ENCODE measurements at regions not wholly inside any gene's neighbourhood (a gene's known extent, or its start where the extent isn't known, plus 50 kb on each side); places are given as distances from the start of the nearest gene placed in this dataset.

- no peak for TF ChIP-seq JUND (IDR thresholded peaks at IDR 0.05)
- no peak for TF ChIP-seq NR2F2 (IDR thresholded peaks at IDR 0.05)
- no peak for TF ChIP-seq ZBTB33 (IDR thresholded peaks at IDR 0.05)
- TF ChIP-seq FOXA1 (IDR thresholded peaks at IDR 0.05): no peak
- no peak for TF ChIP-seq HNF4A (conservative IDR thresholded peaks at IDR 0.05)
- TF ChIP-seq RAD21 (IDR thresholded peaks at IDR 0.05): no peak
- no peak for TF ChIP-seq RXRA (IDR thresholded peaks at IDR 0.05)
- TF ChIP-seq EGR1 (IDR thresholded peaks at IDR 0.05; ENCODE audit: low read depth in 2 of 2): no peak
- H3K9ac ChIP-seq (ENCODE audit: low read depth in 1 of 2, low read length in 2 of 2): no peak overlapping the region
- no peaks in the 10 kb centered on the region for H3K36me3 ChIP-seq (ENCODE audit: control insufficient read depth in 4 of 4, insufficient read depth in 3 of 4, low read depth in 1 of 4, low read length in 3 of 4)
- no peak overlapping the region for H3K4me3 ChIP-seq (ENCODE audit: low read depth in 1 of 3, low read length in 3 of 3)
- WGBS: 73% methylated on average over 11 of the region's 11 CpGs
- H3K27ac ChIP-seq (ENCODE audit: low read depth in 1 of 2, low read length in 2 of 2): no peak overlapping the region
- no peaks in the 10 kb centered on the region for H3K4me1 ChIP-seq (ENCODE audit: control insufficient read depth in 4 of 4, insufficient read depth in 4 of 4, low read length in 3 of 4)
- no peak for DNase-seq (ENCODE audit: low spot score)
- H3K9me3 ChIP-seq (ENCODE audit: control insufficient read depth in 4 of 4, low read length in 3 of 4): peaks cover 0 to 3% (median 0%) of the 10 kb centered on the region in 4 donors
- peaks cover 0 to 7% (median 2%) of the 10 kb centered on the region in 4 donors for H3K27me3 ChIP-seq (ENCODE audit: control insufficient read depth in 4 of 4, insufficient read depth in 4 of 4, low read length in 3 of 4)
Measured at GRCh38 chr10:128764190-128764589, 638.0 kb upstream of the MKI67 start.

- TF ChIP-seq CTCF (IDR thresholded peaks at IDR 0.05; ENCODE audit: low read depth, low read length, missing input control): no peak
- no peak for TF ChIP-seq TAF1 (conservative IDR thresholded peaks at IDR 0.05)
- TF ChIP-seq GABPA (IDR thresholded peaks at IDR 0.05 in 1 of 2, conservative IDR thresholded peaks at IDR 0.05 in 1 of 2): no peak
- no peak for TF ChIP-seq JUND (IDR thresholded peaks at IDR 0.05)
- no peak for TF ChIP-seq REST (IDR thresholded peaks at IDR 0.05)
- TF ChIP-seq SP1 (IDR thresholded peaks at IDR 0.05): no peak
- no peak for TF ChIP-seq NR2F2 (IDR thresholded peaks at IDR 0.05)
- TF ChIP-seq FOXA2 (IDR thresholded peaks at IDR 0.05): no peak
- TF ChIP-seq YY1 (IDR thresholded peaks at IDR 0.05): no peak
- no peak for TF ChIP-seq FOXA1 (IDR thresholded peaks at IDR 0.05)
- TF ChIP-seq HNF4G (IDR thresholded peaks at IDR 0.05): no peak
- no peak for TF ChIP-seq HNF4A (conservative IDR thresholded peaks at IDR 0.05)
- TF ChIP-seq RAD21 (IDR thresholded peaks at IDR 0.05): no peak
- no peak for TF ChIP-seq ZBTB33 (IDR thresholded peaks at IDR 0.05)
- Histone ChIP-seq H3K4me3 (ENCODE audit: low read depth in 1 of 3, low read length in 3 of 3) (no peak overlapping the region), H3K36me3 (ENCODE audit: control insufficient read depth in 4 of 4, insufficient read depth in 3 of 4, low read depth in 1 of 4, low read length in 3 of 4) (no peaks in the 10 kb centered on the region), H3K27ac (ENCODE audit: low read depth in 1 of 2, low read length in 2 of 2) (no peak overlapping the region), H3K27me3 (ENCODE audit: control insufficient read depth in 4 of 4, insufficient read depth in 4 of 4, low read length in 3 of 4) (peaks cover 0 to 9% (median 2%) of the 10 kb centered on the region in 4 donors), H3K9me3 (ENCODE audit: control insufficient read depth in 4 of 4, low read length in 3 of 4) (no peaks in the 10 kb centered on the region), H3K4me1 (ENCODE audit: control insufficient read depth in 4 of 4, insufficient read depth in 4 of 4, low read length in 3 of 4) (no peaks in the 10 kb centered on the region), H3K9ac (ENCODE audit: low read depth in 1 of 2, low read length in 2 of 2) (no peak overlapping the region)
- no peak for DNase-seq (ENCODE audit: low spot score)
- 63% methylated on average over 2 of the region's 2 CpGs for WGBS
Measured at GRCh38 chr10:128766915-128767314, 640.7 kb upstream of the MKI67 start.

Data from liver (tissue), 8 donors.